AG09319 (cell line): ENCODE measurements at regions not wholly inside any gene's neighbourhood (a gene's known extent, or its start where the extent isn't known, plus 50 kb on each side); places are given as distances from the start of the nearest gene placed in this dataset.
"Not testable (repeated sequence)": the region's sequence is repeated elsewhere in the genome, so short reads cannot be mapped to it uniquely, and the experiment has no call there.

Experiments
- DNase-seq: peaks from one replicate; pipeline ENCODE4 v3.0.0-alpha.2; 2010; ENCODE audit warnings: low read depth; ENCODE audit errors: extremely low read depth
- TF ChIP-seq, protein P1 (sequence below): IDR thresholded peaks from 2 replicates; pipeline ENCODE4 v1.5.1; 2011; ENCODE audit warnings: low read depth, mild to moderate bottlenecking, inconsistent platforms, low read length, moderate library complexity

DNA sequence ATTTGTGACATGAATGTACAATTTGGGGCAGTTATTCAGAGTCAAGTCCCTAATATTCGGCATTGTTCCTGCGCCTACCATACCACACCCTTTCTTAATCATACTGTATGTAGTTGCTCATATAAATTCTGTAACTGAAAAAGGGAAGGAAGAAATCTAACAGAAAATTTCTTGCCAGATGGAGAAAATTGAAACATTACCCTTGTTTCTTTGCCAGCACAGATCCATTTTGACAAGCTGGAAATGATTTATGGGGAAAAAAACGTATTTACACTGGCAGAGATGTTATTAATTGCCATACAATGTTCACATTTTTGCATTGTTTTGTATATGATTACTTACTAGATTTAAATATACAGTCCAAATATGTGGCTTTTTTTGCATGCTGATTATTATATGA lies 363.8 kb upstream of the PKN2 start:
- DNase-seq: no peak
- TF ChIP-seq, protein P1, sequence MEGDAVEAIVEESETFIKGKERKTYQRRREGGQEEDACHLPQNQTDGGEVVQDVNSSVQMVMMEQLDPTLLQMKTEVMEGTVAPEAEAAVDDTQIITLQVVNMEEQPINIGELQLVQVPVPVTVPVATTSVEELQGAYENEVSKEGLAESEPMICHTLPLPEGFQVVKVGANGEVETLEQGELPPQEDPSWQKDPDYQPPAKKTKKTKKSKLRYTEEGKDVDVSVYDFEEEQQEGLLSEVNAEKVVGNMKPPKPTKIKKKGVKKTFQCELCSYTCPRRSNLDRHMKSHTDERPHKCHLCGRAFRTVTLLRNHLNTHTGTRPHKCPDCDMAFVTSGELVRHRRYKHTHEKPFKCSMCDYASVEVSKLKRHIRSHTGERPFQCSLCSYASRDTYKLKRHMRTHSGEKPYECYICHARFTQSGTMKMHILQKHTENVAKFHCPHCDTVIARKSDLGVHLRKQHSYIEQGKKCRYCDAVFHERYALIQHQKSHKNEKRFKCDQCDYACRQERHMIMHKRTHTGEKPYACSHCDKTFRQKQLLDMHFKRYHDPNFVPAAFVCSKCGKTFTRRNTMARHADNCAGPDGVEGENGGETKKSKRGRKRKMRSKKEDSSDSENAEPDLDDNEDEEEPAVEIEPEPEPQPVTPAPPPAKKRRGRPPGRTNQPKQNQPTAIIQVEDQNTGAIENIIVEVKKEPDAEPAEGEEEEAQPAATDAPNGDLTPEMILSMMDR: no peak

GRCh38 chr1:88321706-88322105 lies 362.4 kb upstream of the PKN2 start:
- DNase-seq: no peak
- TF ChIP-seq, protein P1: no peak

GRCh38 chr1:88324899-88325298 lies 359.2 kb upstream of the PKN2 start:
- DNase-seq: no peak
- TF ChIP-seq, protein P1: no peak

DNA sequence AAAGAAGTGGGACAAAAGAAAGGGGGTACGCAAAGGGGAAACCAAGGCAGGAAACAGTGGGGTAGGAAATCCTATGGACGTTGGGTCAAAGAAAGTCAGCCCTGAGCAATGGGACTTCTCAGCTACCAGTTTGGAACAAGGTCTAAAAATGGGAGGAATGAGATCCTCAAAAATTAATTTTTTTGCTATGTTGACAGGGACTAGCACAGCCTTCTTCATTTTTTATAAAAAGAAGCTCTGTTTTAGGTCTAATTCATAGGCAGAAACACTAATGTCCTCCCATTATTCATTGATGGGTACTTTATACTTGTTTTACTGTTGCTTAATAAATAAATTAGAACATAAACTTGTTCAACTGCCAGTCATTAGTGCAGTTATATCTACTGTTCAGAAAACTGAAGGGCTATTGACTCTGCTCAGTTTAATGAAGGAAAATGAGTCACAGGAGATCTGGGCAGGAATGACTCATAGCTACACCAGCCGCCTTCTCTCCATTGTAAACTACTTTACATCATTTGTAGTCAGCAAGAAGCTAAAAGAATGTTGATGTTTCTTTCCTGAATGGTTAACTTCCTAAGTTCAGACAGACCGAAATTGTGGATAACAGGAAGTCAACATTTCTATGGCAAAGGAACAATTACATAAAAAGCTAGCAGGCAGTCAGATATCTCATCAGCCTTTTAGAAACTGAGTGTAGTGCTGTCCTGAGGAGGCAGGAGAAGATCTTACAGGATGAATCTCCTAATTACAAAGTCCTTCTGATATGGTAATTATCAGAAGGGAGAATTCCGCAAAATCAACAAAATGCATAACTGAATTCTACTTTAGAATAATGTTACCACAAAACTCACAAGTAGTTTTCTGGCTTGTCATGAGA lies 356.4 kb upstream of the PKN2 start:
- DNase-seq: peak; percentile 23
- TF ChIP-seq, protein P1: no peak

DNA sequence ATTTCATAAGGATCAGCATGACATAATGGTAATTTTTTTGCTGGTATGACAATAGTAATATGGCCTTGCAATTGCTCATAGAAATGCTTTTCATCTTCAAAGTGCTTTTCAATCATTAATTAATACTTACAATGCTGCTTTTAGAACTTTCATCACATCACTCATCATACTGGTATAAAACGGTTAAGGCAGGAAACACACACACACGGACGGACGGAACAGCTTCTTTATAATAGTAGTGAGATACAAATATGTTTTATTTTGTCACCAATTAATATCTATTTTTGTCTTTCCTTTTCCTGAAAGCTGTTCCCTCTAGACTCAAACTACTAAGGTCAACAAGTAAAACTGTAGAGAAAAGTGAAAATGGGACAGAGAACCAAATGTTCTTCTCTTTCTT lies 353.9 kb upstream of the PKN2 start:
- no peak for DNase-seq
- TF ChIP-seq, protein P1: no peak

- no peak for DNase-seq
- TF ChIP-seq, protein P1: no peak
These were observed 350.9 kb upstream of the PKN2 start for GRCh38 chr1:88333086-88333695.

DNA sequence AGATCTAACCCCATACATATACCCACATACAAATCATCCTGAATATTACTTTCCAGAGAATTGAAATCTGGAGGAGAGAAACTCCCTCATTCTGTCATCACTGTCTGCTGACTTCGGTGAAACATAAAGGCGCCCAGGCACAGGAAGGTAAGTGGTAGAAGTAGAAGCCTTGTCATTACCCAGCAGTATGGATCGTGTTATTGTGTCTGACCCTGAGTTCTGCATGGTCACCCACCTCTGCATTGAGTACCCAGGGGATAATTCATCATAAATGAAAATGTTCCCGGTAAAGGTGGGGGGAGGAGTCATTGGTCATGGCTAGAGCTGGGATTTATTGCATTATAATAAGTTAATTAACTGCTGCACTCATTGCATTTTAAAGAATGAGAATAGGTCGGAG lies 342.6 kb upstream of the PKN2 start:
- DNase-seq: no peak

GRCh38 chr1:88342081-88342480 lies 342.0 kb upstream of the PKN2 start:
- DNase-seq: not testable (repeated sequence)

More for the DNA sequence above, 342.6 kb upstream of the PKN2 start:
- TF ChIP-seq, protein P1: no peak
